IMR-90 (cell line): ENCODE measurements at regions not wholly inside any gene's neighbourhood (a gene's known extent, or its start where the extent isn't known, plus 50 kb on each side); places are given as distances from the start of the nearest gene placed in this dataset.

Experiments
- ATAC-seq: fragments of 200-7000 bp; cut with Tn5 transposase; 2 replicates; pipeline ENCODE4 v1.9.1; 2020; ENCODE audit warnings: low read depth, mild to moderate bottlenecking, moderate library complexity
- BruUV-seq: library from RNA; stranded (reverse); fragments of 400-500 nt; replicated peaks from 2 replicates; lab custom pipeline; 2021; lab: Mats Ljungman, UMichigan
- CTCF ChIA-PET: fragments of 300-600 bp; formaldehyde crosslinking; extraction: SDS; loops from one replicate; lab custom pipeline; 2021; ENCODE audit warnings: antibody characterized with exemption; lab: Yijun Ruan, JAX
- POLR2A ChIA-PET: fragments of 300-600 bp; sonication (Branson Sonifier 250); formaldehyde crosslinking; loops from one replicate; lab custom pipeline; 2022; ENCODE audit warnings: antibody characterized with exemption; ENCODE audit not compliant: unreplicated experiment; lab: Charles Lee
- DNase-seq: peaks from one replicate; pipeline ENCODE4 v3.0.0; 2013
- H2AFZ ChIP-seq: replicated peaks from 2 replicates; pipeline ENCODE3; 2013; ENCODE audit warnings: low read length, mild to moderate bottlenecking; ENCODE audit not compliant: poor library complexity
- H2AK5ac ChIP-seq: 2 replicates; pipeline ENCODE4 v1.6.1; 2013; ENCODE audit warnings: low read depth, low read length, inconsistent platforms
- H2AK9ac ChIP-seq: replicated peaks from 2 replicates; pipeline ENCODE3; 2013; ENCODE audit warnings: mild to moderate bottlenecking, low read depth, low read length, moderate library complexity; ENCODE audit not compliant: poor library complexity
- H2BK120ac ChIP-seq: 2 replicates; pipeline ENCODE4 v1.6.1; 2013; ENCODE audit warnings: low read depth, low read length, inconsistent platforms
- H2BK15ac ChIP-seq: 3 replicates; pipeline ENCODE4 v1.6.1; 2013; ENCODE audit warnings: low read depth, low read length, inconsistent platforms
- H2BK20ac ChIP-seq: 2 replicates; pipeline ENCODE4 v1.6.1; 2013; ENCODE audit warnings: low read depth, mild to moderate bottlenecking, inconsistent platforms, low read length, moderate library complexity
- H2BK5ac ChIP-seq: 2 replicates; pipeline ENCODE4 v1.6.1; 2013; ENCODE audit warnings: mild to moderate bottlenecking, low read depth, low read length, inconsistent platforms; ENCODE audit not compliant: poor library complexity, severe bottlenecking
- H3K14ac ChIP-seq: replicated peaks from 2 replicates; pipeline ENCODE4 v1.6.1; 2013; ENCODE audit warnings: low read depth, low read length, inconsistent platforms
- H3K18ac ChIP-seq: 2 replicates; pipeline ENCODE4 v1.6.1; 2013; ENCODE audit warnings: low read depth, low read length, control low read depth
- H3K23ac ChIP-seq: 2 replicates; pipeline ENCODE4 v1.6.1; 2013; ENCODE audit warnings: low read depth, low read length, inconsistent platforms
- H3K27ac ChIP-seq: 2 replicates; pipeline ENCODE4 v1.5.1; 2013; ENCODE audit warnings: mild to moderate bottlenecking, control low read depth, low read length; ENCODE audit not compliant: insufficient read depth
- H3K27me3 ChIP-seq: 2 replicates; pipeline ENCODE4 v1.6.1; 2013; ENCODE audit warnings: low read length; ENCODE audit not compliant: control insufficient read depth, insufficient read depth
- H3K36me3 ChIP-seq: 2 replicates; pipeline ENCODE4 v1.6.1; 2013; ENCODE audit warnings: low read length, mixed read lengths; ENCODE audit not compliant: control insufficient read depth, insufficient read depth
- H3K4ac ChIP-seq: 2 replicates; pipeline ENCODE4 v1.6.1; 2013; ENCODE audit warnings: low read depth, low read length, inconsistent platforms
- H3K4me1 ChIP-seq: 2 replicates; pipeline ENCODE4 v1.6.1; 2013; ENCODE audit warnings: low read length, mixed read lengths; ENCODE audit not compliant: control insufficient read depth, insufficient read depth
- H3K4me2 ChIP-seq: 2 replicates; pipeline ENCODE4 v1.6.1; 2013; ENCODE audit warnings: low read depth, mild to moderate bottlenecking, control low read depth, low read length, moderate library complexity
- H3K4me3 ChIP-seq: 2 replicates; pipeline ENCODE4 v1.5.1; 2013; ENCODE audit warnings: low read depth, mild to moderate bottlenecking, control low read depth, low read length, moderate library complexity; ENCODE audit not compliant: insufficient read depth
- H3K56ac ChIP-seq: 2 replicates; pipeline ENCODE4 v1.6.1; 2013; ENCODE audit warnings: low read length, inconsistent platforms; ENCODE audit not compliant: insufficient read depth; ENCODE audit errors: extremely low read depth
- H3K79me1 ChIP-seq, 2 experiments: 2 replicates each; pipeline ENCODE4 v1.6.1; 2013; ENCODE audit warnings: low read length in 2 of 2, inconsistent platforms in 1 of 2, low read depth in 1 of 2
- H3K9ac ChIP-seq: 2 replicates; pipeline ENCODE4 v1.6.1; 2013; ENCODE audit warnings: low read depth, low read length, control low read depth
- H3K9me1 ChIP-seq: 2 replicates; pipeline ENCODE4 v1.6.1; 2013; ENCODE audit warnings: low read length, inconsistent platforms; ENCODE audit not compliant: insufficient read depth
- H3K9me3 ChIP-seq: 2 replicates; pipeline ENCODE4 v1.6.1; 2013; ENCODE audit warnings: low read length; ENCODE audit not compliant: control insufficient read depth, insufficient read depth
- H4K20me1 ChIP-seq: 2 replicates; pipeline ENCODE4 v1.6.1; 2013; ENCODE audit warnings: low read length, inconsistent platforms; ENCODE audit not compliant: insufficient read depth
- H4K5ac ChIP-seq: 2 replicates; pipeline ENCODE4 v1.6.1; 2013; ENCODE audit warnings: mild to moderate bottlenecking, low read depth, low read length, control low read depth
- H4K8ac ChIP-seq, 2 experiments: 2 replicates each; pipeline ENCODE4 v1.6.1; 2013; ENCODE audit warnings: low read depth in 2 of 2, low read length in 2 of 2, control low read depth in 1 of 2, inconsistent platforms in 1 of 2
- H4K91ac ChIP-seq: 2 replicates; pipeline ENCODE4 v1.6.1; 2013; ENCODE audit warnings: low read depth, low read length, inconsistent platforms; ENCODE audit not compliant: insufficient read depth
- BHLHE40 ChIP-seq: fragments of 150-350 bp; IDR thresholded peaks from 2 replicates; pipeline ENCODE4 v1.6.1; 2016; ENCODE audit warnings: mild to moderate bottlenecking, low read depth, low read length
- CEBPB ChIP-seq: IDR thresholded peaks from 2 replicates; pipeline ENCODE4 v1.6.1; 2012; ENCODE audit warnings: low read depth, low read length, improper control_type of control experiment
- CHD1 ChIP-seq: IDR thresholded peaks from 2 replicates; pipeline ENCODE4 v1.6.1; 2012; ENCODE audit warnings: low read depth, low read length, improper control_type of control experiment
- ELK1 ChIP-seq: fragments of 150-350 bp; IDR thresholded peaks from 2 replicates; pipeline ENCODE4 v1.6.1; 2016; ENCODE audit warnings: low read depth, mild to moderate bottlenecking, low read length, moderate library complexity, borderline replicate concordance
- MAFK ChIP-seq: IDR thresholded peaks from 2 replicates; pipeline ENCODE4 v1.6.1; 2012; ENCODE audit warnings: low read depth, low read length, improper control_type of control experiment
- MAZ ChIP-seq: IDR thresholded peaks from 2 replicates; pipeline ENCODE4 v1.6.1; 2012; ENCODE audit warnings: low read depth, mild to moderate bottlenecking, low read length, improper control_type of control experiment, moderate library complexity, borderline replicate concordance
- MXI1 ChIP-seq: IDR thresholded peaks from 2 replicates; pipeline ENCODE4 v1.6.1; 2012; ENCODE audit warnings: low read depth, mild to moderate bottlenecking, low read length, moderate library complexity, borderline replicate concordance
- POLR2A ChIP-seq: IDR thresholded peaks from 2 replicates; pipeline ENCODE4 v1.6.1; 2012; ENCODE audit warnings: mild to moderate bottlenecking, low read depth, low read length
- RFX5 ChIP-seq: IDR thresholded peaks from 2 replicates; pipeline ENCODE4 v1.8.0; 2012; ENCODE audit warnings: low read depth, mild to moderate bottlenecking, low read length, moderate library complexity
- USF2 ChIP-seq: fragments of 150-350 bp; IDR thresholded peaks from 2 replicates; pipeline ENCODE4 v1.6.1; 2017; ENCODE audit warnings: mild to moderate bottlenecking, antibody characterized with exemption, low read length, low read depth
- WGBS, 2 experiments: methylation state at CpG; one replicate each; pipeline versions ENCODE4 v1.1.5 to v1.1.7; 2013; ENCODE audit warnings: missing lambda C conversion rate in 2 of 2; ENCODE audit not compliant: insufficient read length in 1 of 2; ENCODE audit errors: extremely low coverage in 2 of 2; 5-methylcytosine and 5-hydroxymethylcytosine counted together
- dilution Hi-C: fragments of 300-500 bp; cut with HindIII; formaldehyde crosslinking; loops from one replicate; pipeline ENCODE4 v1.14.3; 2018; ENCODE audit warnings: low sequenced_read_pairs; ENCODE audit not compliant: unreplicated experiment
- in situ Hi-C: fragments of 300-500 bp; cut with MboI; formaldehyde crosslinking; loops from 3 replicates; pipeline ENCODE4 v1.14.3; 2019; ENCODE audit warnings: low sequenced_read_pairs, inconsistent platforms, mixed read lengths
- intact Hi-C: fragments of 100-400 bp; cut with micrococcal nuclease; formaldehyde crosslinking; loops from 2 replicates; pipeline ENCODE4 v1.10.0; 2022

GRCh38 chr4:36638273-36638811, 356.9 kb downstream of the DTHD1 start:
- no peaks in the 10 kb centered on the region for H3K79me1 ChIP-seq
- no peak overlapping the region for H2AK9ac ChIP-seq
- no peak overlapping the region for H2BK5ac ChIP-seq
- H3K56ac ChIP-seq: no peak overlapping the region
- H3K9me1 ChIP-seq: no peaks in the 10 kb centered on the region
- H4K91ac ChIP-seq: no peak overlapping the region
- no peak overlapping the region for H2AFZ ChIP-seq
- no peak overlapping the region for H3K14ac ChIP-seq
- no peak overlapping the region for H3K23ac ChIP-seq
- no peaks in the 10 kb centered on the region for H3K36me3 ChIP-seq
- H4K5ac ChIP-seq: no peak overlapping the region
- H2BK120ac ChIP-seq: no peak overlapping the region
- ChIA-PET CTCF (no interaction called here), POLR2A (no interaction called here)
- dilution Hi-C loops (no loop called here), in situ Hi-C loops (no loop called here), intact Hi-C loops (no loop called here)
- no peak overlapping the region for H3K4me2 ChIP-seq
- TF ChIP-seq MAZ (no peak), ELK1 (no peak), POLR2A (no peak), BHLHE40 (no peak), RFX5 (no peak), MAFK (no peak), USF2 (no peak), CHD1 (no peak), MXI1 (no peak), CEBPB (no peak)
- no peaks in the 10 kb centered on the region for H3K27me3 ChIP-seq
- no CpG with 5 or more reads among the region's 3 CpGs for WGBS, 2 experiments
- BruUV-seq: no TSS peak
- no peak overlapping the region for H2BK20ac ChIP-seq
- no peak overlapping the region for H4K8ac ChIP-seq
- no peak overlapping the region for H3K27ac ChIP-seq
- H3K4ac ChIP-seq: no peak overlapping the region
- no peak overlapping the region for H2AK5ac ChIP-seq
- H2BK15ac ChIP-seq: no peak overlapping the region
- no peak overlapping the region for H3K4me3 ChIP-seq
- H3K4me1 ChIP-seq: no peaks in the 10 kb centered on the region
- DNase-seq (no peak), ATAC-seq (no peak)
- H3K18ac ChIP-seq: no peak overlapping the region
- peaks cover 2% of the 10 kb centered on the region for H3K9me3 ChIP-seq
- H4K20me1 ChIP-seq: no peaks in the 10 kb centered on the region
- no peak overlapping the region for H3K9ac ChIP-seq
